ENCODE measurements at regions not wholly inside any gene's neighbourhood (a gene's known extent, or its start where the extent isn't known, plus 50 kb on each side); places are given as distances from the start of the nearest gene placed in this dataset.

GRCh38 chr9:13873203-13873602, 440.7 kb downstream of the NFIB start:
- DNase-seq (ENCODE audit: low read depth, low spot score) (no peak), ATAC-seq (no peak)
- intact Hi-C loops (cut with micrococcal nuclease; ENCODE audit: unreplicated experiment) = no loop called here
- no TSS peak for BruUV-seq (replicated peaks)
- Histone ChIP-seq H3K4me1 (ENCODE audit: control insufficient read depth, insufficient read depth, low read length) (no peaks in the 10 kb centered on the region), H3K36me3 (ENCODE audit: control insufficient read depth, insufficient read depth, low read length) (no peaks in the 10 kb centered on the region), H3K9me3 (ENCODE audit: control insufficient read depth, insufficient read depth, low read depth, low read length) (no peaks in the 10 kb centered on the region), H3K27me3 (ENCODE audit: control insufficient read depth, insufficient read depth, low read length) (no peaks in the 10 kb centered on the region), H3K27ac (ENCODE audit: low read length) (no peak overlapping the region), H3K4me3 (ENCODE audit: low read depth in 2 of 2, low read length in 2 of 2) (no peak overlapping the region)
- POLR2A ChIA-PET = no interaction called here
- TF ChIP-seq REST (IDR thresholded peaks at IDR 0.05; ENCODE audit: insufficient read depth in 1 of 2, low read depth in 2 of 2, low read length in 1 of 2) (no peak), CTCF (IDR thresholded peaks at IDR 0.05) (no peak), SIN3A (IDR thresholded peaks at IDR 0.05; ENCODE audit: borderline replicate concordance, insufficient read depth, low read depth, low read length) (no peak), TCF7L2 (IDR thresholded peaks at IDR 0.05; ENCODE audit: low read depth, low read length) (no peak), POLR2AphosphoS5 (IDR thresholded peaks at IDR 0.05; ENCODE audit: low read depth, low read length) (no peak)
- CTCF ChIA-PET = no interaction called here
- in situ Hi-C loops (cut with HindIII; ENCODE audit: low pct_unique_long_range_greater_than_20kb, low sequenced_read_pairs) = no loop called here

- ATAC-seq = no peak
- ChIA-PET POLR2A (no interaction called here), CTCF (no interaction called here)
- H3K27me3 ChIP-seq (ENCODE audit: control insufficient read depth, insufficient read depth, low read length) = no peaks in the 10 kb centered on the region
- BruUV-seq (replicated peaks) = no TSS peak
- TF ChIP-seq CTCF (IDR thresholded peaks at IDR 0.05) = no peak
- no peak for TF ChIP-seq POLR2AphosphoS5 (IDR thresholded peaks at IDR 0.05; ENCODE audit: low read depth, low read length)
- no peak for TF ChIP-seq SIN3A (IDR thresholded peaks at IDR 0.05; ENCODE audit: borderline replicate concordance, insufficient read depth, low read depth, low read length)
- no peak for TF ChIP-seq TCF7L2 (IDR thresholded peaks at IDR 0.05; ENCODE audit: low read depth, low read length)
- TF ChIP-seq REST (IDR thresholded peaks at IDR 0.05; ENCODE audit: insufficient read depth in 1 of 2, low read depth in 2 of 2, low read length in 1 of 2) = no peak
- no peaks in the 10 kb centered on the region for H3K9me3 ChIP-seq (ENCODE audit: control insufficient read depth, insufficient read depth, low read depth, low read length)
- no peak for DNase-seq (ENCODE audit: low read depth, low spot score)
- H3K27ac ChIP-seq (ENCODE audit: low read length) = no peak overlapping the region
- intact Hi-C loops (cut with micrococcal nuclease; ENCODE audit: unreplicated experiment) = no loop called here
- in situ Hi-C loops (cut with HindIII; ENCODE audit: low pct_unique_long_range_greater_than_20kb, low sequenced_read_pairs) = no loop called here
- H3K36me3 ChIP-seq (ENCODE audit: control insufficient read depth, insufficient read depth, low read length) = no peaks in the 10 kb centered on the region
- H3K4me3 ChIP-seq (ENCODE audit: low read depth in 2 of 2, low read length in 2 of 2) = no peak overlapping the region
- H3K4me1 ChIP-seq (ENCODE audit: control insufficient read depth, insufficient read depth, low read length) = no peaks in the 10 kb centered on the region
Measured at GRCh38 chr9:13868336-13868735, 445.6 kb downstream of the NFIB start.
